HG03025 (cell line): ENCODE measurements at regions not wholly inside any gene's neighbourhood (a gene's known extent, or its start where the extent isn't known, plus 50 kb on each side); places are given as distances from the start of the nearest gene placed in this dataset.

Experiments used
- ATAC-seq: cut with Tn5 transposase; IDR thresholded peaks from one replicate; pipeline ENCODE4 v1.9.1; 2021; ENCODE audit warnings: mild to moderate bottlenecking, moderate library complexity; ENCODE audit not compliant: unreplicated experiment, low FRiP score

DNA sequence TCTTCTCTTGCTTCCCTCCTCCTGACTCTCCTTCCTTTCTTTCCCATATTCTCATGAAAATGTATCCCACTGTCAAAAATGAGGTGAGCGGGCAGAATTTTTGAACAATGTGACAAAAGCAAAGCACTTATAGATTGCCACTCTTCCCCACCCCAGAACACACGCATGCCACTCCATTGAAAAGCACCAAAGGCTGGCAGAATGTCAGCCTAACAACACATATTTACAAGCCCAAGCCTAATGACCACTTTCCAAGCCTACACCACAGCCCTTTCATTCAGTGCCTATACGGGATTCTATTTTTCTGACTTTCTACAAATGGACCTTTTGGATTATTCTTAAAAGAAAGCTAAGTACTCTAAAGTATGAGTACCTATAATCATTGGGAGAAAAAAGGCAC is 62.9 kb upstream of the METAP2 start:
- ATAC-seq = no peak

GRCh38 chr12:95411466-95411865 is 62.5 kb upstream of the METAP2 start:
- no peak for ATAC-seq

DNA sequence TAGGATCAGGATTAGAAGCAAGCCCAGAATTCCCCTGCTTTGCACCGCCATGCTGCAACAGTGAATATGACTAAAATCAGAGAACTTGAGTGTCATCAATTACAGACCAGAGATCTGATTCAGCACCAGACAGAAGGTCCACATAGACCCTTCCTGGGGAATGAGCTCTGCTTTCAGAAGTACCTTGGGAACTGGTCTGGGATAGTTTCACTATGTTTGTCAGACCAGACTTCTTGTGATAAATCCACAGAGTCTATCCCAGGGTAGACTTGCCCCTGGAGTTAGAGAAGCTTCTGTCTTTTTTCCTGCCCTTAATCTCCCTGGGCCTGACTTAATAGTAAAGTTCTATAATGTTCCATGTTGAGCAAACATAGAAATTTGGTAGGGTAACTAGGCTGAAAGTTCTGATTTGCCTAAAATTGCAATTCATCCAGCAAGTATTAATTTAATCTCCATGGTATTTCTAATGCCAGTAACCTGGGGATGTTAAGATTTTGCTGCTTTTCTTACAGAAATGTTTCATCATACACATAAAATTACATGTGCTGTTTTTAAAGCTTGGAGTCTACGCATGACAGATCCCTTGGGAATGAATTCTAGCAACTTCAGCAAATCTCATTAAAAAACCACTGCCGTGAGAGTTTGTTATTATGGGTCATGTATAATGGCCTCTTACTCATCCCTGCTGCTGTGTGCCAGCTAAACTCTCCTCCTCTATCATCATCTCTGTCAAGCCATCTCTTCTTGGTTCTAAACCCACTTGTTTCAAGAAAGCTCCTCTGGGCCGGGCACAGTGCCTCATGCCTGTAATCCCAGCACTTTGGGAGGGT is 61.3 kb upstream of the METAP2 start:
- ATAC-seq = no peak

DNA sequence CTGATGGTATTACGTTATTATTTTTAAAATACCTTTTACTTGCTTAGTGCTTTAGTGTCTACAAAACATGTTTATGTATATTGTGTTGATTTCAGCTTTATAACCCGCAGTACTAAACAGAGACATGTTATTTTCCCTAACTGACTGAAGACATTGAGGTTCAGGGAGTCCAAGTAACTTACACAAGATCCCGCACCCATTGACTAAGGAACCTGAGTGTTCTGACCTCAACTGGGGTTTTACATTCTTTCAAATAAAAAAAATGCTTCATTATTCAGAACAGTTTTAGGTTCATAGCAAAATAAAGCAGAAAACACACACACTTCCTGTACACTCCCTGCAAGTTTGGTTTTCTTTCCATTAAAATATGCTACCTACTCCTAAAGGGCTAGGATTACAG is 60.4 kb upstream of the METAP2 start:
- no peak for ATAC-seq

- ATAC-seq = no peak
Measured at GRCh38 chr12:95415451-95415850, 58.5 kb upstream of the METAP2 start.

DNA sequence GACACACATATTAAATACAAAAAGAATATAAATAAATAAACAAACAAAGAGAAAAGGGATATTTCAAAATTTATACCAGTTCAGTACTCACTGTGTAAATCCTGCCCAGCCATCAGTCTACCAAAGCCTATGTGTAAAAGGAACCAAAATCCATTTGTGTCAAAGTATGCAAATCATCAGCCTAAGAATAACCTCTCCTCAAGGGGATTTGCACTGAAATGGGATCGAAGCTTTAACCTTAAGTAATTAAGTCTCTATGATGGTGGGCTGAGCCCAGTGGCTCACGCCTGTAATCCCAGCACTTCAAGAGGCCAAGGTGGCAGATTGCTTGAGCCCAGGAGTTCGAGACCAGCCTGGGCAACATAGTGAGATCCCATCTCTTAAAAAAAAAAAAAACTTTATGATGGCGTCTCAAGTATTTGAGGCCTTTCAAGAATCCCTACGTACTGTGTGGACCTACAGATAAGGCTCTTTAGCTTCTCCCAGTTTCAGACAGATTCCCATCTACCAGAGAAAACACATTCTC is 57.8 kb upstream of the METAP2 start:
- ATAC-seq = no peak

DNA sequence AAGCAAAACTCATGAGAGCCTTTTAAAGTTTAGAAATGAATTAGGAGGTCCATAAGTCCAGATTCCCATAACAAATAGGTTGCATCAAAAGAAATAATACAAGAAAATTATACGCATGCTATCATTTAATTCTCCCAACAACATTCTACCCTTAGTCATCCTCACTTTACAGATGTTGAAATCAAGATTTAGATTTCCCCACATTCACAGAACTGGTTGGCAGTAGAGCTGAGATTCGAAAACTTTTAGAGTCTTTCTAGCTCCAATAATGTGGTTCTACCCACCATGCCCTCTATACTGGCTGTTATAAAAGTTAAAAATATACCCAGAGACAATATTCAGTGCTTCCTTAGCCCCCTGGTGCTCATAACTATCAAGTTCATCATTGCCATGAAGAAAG is 56.6 kb upstream of the METAP2 start:
- ATAC-seq = no peak

DNA sequence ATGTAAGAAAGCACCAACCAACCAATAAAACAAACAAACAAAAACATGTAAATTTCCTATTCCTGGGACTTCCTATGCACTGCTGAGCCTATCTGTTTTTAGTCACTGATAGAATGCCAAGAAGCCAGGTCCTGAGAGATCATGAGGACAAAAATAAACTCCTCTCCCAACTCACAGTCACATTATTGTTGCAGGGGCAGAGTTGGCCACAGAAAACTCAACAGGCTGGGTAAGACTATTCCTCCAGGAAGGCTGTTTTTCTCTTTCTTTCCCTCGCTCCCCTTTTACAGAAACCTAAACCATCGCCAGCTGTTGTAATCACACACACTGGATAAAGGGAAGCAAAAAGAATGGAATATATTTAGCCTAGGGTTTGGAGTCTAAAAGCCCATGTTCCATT is 55.8 kb upstream of the METAP2 start:
- no peak for ATAC-seq
